ENCODE measurements at regions not wholly inside any gene's neighbourhood (a gene's known extent, or its start where the extent isn't known, plus 50 kb on each side); places are given as distances from the start of the nearest gene placed in this dataset.

DNA sequence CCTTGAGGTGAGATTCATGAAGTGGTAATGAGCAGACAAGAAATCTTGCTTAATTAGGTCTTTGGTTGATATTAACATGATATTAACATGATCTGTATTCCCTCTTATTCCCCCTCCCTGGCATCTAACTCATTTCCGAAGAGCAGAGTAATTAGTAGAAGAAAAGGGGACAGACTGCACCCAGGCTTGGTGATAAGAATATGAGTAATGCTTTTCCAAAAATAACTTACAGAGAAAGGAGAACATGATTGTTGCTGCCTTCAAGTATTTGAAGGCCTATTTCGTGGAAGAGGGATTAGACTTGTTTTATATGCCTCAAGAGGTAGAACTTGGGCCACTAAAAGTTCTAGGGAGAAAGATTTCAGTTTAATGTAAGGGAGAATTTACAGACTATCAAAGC, 130.6 kb upstream of the ATP5MC3 start:
- no peak for TF ChIP-seq POLR2A (IDR thresholded peaks at IDR 0.05)
- TF ChIP-seq, protein P1, sequence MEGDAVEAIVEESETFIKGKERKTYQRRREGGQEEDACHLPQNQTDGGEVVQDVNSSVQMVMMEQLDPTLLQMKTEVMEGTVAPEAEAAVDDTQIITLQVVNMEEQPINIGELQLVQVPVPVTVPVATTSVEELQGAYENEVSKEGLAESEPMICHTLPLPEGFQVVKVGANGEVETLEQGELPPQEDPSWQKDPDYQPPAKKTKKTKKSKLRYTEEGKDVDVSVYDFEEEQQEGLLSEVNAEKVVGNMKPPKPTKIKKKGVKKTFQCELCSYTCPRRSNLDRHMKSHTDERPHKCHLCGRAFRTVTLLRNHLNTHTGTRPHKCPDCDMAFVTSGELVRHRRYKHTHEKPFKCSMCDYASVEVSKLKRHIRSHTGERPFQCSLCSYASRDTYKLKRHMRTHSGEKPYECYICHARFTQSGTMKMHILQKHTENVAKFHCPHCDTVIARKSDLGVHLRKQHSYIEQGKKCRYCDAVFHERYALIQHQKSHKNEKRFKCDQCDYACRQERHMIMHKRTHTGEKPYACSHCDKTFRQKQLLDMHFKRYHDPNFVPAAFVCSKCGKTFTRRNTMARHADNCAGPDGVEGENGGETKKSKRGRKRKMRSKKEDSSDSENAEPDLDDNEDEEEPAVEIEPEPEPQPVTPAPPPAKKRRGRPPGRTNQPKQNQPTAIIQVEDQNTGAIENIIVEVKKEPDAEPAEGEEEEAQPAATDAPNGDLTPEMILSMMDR (IDR thresholded peaks at IDR 0.05), result no peak
